ENCODE measurements at regions not wholly inside any gene's neighbourhood (a gene's known extent, or its start where the extent isn't known, plus 50 kb on each side); places are given as distances from the start of the nearest gene placed in this dataset.

DNA sequence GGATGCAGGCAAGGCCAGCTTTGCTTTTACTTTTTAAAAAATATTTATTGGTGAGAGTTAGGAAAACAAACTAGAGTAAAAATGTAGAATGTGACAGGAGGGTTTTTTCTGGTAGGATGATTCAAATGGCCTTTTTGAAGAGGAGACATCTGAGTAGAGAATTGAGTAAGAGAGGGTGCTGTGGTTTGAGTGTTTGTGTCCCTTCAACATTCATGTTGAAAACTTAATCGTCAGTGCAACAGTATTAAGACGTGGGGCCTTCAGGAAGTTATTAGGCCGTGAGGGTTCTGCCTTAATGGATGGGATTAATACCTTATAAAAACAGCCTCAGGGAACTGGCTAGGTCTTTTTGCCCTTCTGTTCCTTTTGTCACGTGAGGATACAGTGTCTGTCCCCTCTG is 288.8 kb upstream of the C11orf87 start:
- TF ChIP-seq, protein P1, sequence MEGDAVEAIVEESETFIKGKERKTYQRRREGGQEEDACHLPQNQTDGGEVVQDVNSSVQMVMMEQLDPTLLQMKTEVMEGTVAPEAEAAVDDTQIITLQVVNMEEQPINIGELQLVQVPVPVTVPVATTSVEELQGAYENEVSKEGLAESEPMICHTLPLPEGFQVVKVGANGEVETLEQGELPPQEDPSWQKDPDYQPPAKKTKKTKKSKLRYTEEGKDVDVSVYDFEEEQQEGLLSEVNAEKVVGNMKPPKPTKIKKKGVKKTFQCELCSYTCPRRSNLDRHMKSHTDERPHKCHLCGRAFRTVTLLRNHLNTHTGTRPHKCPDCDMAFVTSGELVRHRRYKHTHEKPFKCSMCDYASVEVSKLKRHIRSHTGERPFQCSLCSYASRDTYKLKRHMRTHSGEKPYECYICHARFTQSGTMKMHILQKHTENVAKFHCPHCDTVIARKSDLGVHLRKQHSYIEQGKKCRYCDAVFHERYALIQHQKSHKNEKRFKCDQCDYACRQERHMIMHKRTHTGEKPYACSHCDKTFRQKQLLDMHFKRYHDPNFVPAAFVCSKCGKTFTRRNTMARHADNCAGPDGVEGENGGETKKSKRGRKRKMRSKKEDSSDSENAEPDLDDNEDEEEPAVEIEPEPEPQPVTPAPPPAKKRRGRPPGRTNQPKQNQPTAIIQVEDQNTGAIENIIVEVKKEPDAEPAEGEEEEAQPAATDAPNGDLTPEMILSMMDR (IDR thresholded peaks at IDR 0.05; ENCODE audit: insufficient read depth, low read depth, low read length, missing control alignments), result no peak
- no peak overlapping the region for H3K4me3 ChIP-seq (ENCODE audit: low read length)
- no peak for DNase-seq (ENCODE audit: low read depth)

DNA sequence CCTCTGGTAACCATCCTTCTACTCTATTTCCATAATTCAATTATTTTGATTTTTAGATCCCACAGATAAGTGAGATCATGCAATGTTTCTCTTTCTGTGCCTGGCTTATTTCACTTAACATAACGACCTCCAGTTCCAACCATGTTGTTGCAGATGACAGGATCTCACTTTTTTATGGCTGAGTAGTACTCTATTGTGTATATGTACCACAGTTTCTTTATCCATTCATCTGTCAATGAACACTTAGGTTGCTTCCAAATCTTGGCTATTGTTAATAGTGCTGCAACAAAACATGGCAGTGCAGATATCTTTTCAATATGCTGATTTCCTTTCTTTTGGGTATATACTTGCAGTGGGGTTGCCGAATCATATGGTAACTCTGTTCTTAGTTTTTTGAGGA is 286.4 kb upstream of the C11orf87 start:
- TF ChIP-seq, protein P1 (IDR thresholded peaks at IDR 0.05; ENCODE audit: insufficient read depth, low read depth, low read length, missing control alignments), result no peak
- DNase-seq (ENCODE audit: low read depth), result no peak
- no peak overlapping the region for H3K4me3 ChIP-seq (ENCODE audit: low read length)

DNA sequence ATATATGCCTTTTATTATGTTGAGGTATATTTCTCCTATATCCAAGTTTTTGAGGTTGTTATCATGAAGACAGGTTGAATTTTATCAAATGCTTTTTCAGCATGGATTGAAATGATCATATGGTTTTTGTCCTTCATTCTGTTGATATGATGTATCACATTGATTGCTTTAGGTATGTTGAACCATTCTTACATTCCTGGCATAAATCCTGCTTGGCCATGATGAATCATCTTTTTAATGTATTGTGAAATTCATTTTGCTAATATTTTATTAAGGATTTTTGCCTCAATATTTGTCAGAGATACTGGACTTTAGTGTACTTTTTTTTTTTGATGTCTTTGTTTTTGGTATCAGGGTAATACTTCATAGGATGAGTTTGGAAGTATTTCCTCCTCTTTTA is 283.8 kb upstream of the C11orf87 start:
- DNase-seq (ENCODE audit: low read depth), result peak; percentile 65
- TF ChIP-seq, protein P1 (IDR thresholded peaks at IDR 0.05; ENCODE audit: insufficient read depth, low read depth, low read length, missing control alignments), result no peak
- H3K4me3 ChIP-seq (ENCODE audit: low read length), result no peak overlapping the region

DNA sequence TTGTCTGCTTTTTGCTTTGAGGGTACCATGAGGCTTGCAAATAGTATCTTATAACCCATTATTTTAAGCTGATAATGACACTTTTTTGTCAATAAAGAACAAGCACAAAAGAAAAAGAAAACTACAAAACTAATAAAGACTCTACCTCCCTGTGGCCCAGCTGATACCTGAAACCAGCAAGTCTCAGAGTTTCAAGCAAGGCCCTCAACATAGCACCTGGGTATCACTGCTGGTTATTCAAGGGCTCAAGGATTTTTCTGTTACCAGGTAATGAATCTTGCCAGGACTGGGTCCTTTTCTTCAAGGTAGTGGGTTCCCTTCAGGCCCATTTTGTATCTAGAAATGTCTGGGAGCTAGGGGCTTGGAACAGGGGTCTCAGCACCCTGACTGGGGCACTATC is 281.6 kb upstream of the C11orf87 start:
- TF ChIP-seq, protein P1 (IDR thresholded peaks at IDR 0.05; ENCODE audit: insufficient read depth, low read depth, low read length, missing control alignments), result no peak
- H3K4me3 ChIP-seq (ENCODE audit: low read length), result no peak overlapping the region
- no peak for DNase-seq (ENCODE audit: low read depth)

DNA sequence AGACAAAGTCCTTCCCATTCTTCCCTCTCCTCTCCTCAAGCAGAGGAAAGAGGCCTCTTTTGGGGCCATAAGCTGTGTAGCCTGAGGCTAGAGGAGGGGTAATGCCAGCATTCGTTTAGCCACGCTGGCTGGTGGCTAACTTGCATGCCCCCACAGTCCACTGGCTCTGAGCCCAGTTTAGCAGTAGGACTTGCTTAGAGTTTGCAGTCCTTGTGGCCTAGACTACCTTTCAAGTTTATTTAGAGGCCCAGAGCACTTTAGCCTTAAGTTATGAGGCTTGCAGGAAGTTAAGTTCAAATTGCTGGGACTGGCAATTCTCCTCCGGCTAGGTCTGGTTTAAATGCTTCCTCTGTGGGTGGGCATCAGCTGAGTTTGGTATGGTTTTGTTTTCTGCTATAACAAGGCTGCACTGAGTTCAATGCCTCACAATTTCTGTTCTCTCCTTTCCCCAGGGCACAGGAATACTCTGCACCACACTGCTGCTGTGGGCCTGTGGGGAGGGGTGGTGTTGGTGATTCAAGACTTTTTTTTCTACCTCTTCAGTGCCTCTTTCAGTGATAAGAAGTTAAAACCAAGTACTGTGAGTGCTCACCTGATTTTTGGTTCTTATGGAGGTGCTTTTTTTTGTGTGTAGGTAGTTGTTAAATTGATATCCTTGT is 281.0 kb upstream of the C11orf87 start:
- no peak overlapping the region for H3K4me3 ChIP-seq (ENCODE audit: low read length)
- TF ChIP-seq, protein P1 (IDR thresholded peaks at IDR 0.05; ENCODE audit: insufficient read depth, low read depth, low read length, missing control alignments), result no peak
- DNase-seq (ENCODE audit: low read depth), result no peak

DNA sequence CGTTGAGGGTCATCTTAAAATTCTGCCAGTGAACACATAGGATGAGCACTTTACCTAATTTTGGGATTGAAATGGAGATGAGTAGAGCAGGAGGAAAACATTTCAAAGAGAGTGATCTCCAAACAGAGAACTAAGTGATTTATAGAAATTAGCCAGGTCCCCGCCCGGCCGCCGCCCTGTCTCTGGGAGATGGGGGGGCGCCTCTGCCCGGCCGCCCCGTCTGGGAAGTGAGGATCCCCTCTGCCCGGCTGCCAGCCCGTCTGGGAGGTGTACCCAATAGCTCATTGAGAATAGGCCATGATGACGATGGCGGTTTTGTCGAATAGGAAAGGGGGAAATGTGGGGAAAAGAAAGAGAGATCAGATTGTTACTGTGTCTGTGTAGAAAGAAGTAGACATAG is 276.7 kb upstream of the C11orf87 start:
- DNase-seq (ENCODE audit: low read depth), result no peak
- TF ChIP-seq, protein P1 (IDR thresholded peaks at IDR 0.05; ENCODE audit: insufficient read depth, low read depth, low read length, missing control alignments), result no peak
- no peak overlapping the region for H3K4me3 ChIP-seq (ENCODE audit: low read length)

DNA sequence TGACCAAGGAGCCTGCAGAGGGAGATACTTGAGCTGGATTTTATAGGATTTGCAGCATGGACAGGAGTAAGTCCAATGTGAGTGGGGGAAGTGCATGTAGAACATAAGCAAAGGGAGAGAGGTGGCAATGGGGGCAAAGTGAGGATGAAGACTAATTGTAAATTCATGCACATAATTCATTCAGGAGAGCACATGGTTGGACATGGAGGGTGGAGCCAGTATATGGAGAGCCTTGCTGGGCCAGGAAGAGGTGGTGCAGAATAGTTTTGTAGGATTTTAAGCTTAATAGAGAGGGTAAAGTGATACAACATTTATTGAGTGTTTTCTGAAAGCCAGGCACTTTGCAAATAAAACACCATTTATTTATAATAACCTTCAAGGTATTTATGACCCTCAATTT is 274.3 kb upstream of the C11orf87 start:
- no peak for DNase-seq (ENCODE audit: low read depth)
- H3K4me3 ChIP-seq (ENCODE audit: low read length), result no peak overlapping the region
- TF ChIP-seq, protein P1 (IDR thresholded peaks at IDR 0.05; ENCODE audit: insufficient read depth, low read depth, low read length, missing control alignments), result no peak
